ENCODE measurements at regions not wholly inside any gene's neighbourhood (a gene's known extent, or its start where the extent isn't known, plus 50 kb on each side); places are given as distances from the start of the nearest gene placed in this dataset.

- DNase-seq (ENCODE audit: low spot score) = peak; percentile 35
- TF ChIP-seq EZH2 (IDR thresholded peaks at IDR 0.05; ENCODE audit: borderline replicate concordance) (no peak), EZH2phosphoT487 (IDR thresholded peaks at IDR 0.05; ENCODE audit: low read depth, severe bottlenecking, unreplicated experiment) (no peak), CTCF (IDR thresholded peaks at IDR 0.05; ENCODE audit: poor library complexity) (no peak)
- Histone ChIP-seq H3K79me2 (peaks cover 32% of the 10 kb centered on the region), H3K4me2 (peak overlapping the region; percentile 42), H3K27me3 (no peaks in the 10 kb centered on the region), H2AFZ (no peak overlapping the region), H3K4me3 (no peak overlapping the region), H3K9me3 (ENCODE audit: low read depth) (no peaks in the 10 kb centered on the region), H3K36me3 (replicated peaks; ENCODE audit: insufficient read depth, low read depth) (no peaks in the 10 kb centered on the region), H3K27ac (peak overlapping the region; percentile 33), H3K9me2 (replicated peaks; ENCODE audit: insufficient read depth) (no peaks in the 10 kb centered on the region), H4K20me1 (ENCODE audit: insufficient read depth, poor library complexity, severe bottlenecking) (no peaks in the 10 kb centered on the region), H3K4me1 (ENCODE audit: insufficient read depth) (peaks cover 8% of the 10 kb centered on the region)
- 13% methylated on average over 3 of the region's 3 CpGs for WGBS (ENCODE audit: low lambda C conversion rate, missing lambda C conversion rate)
Measured at GRCh38 chr12:115763982-115764621, 513.4 kb downstream of the MED13L start.

- Histone ChIP-seq H2AFZ (no peak overlapping the region), H3K4me2 (peak overlapping the region; percentile 70), H3K79me2 (peaks cover 34% of the 10 kb centered on the region), H3K27ac (peak overlapping the region; percentile 91), H3K9me3 (ENCODE audit: low read depth) (no peaks in the 10 kb centered on the region), H3K4me1 (ENCODE audit: insufficient read depth) (peaks cover 8% of the 10 kb centered on the region), H3K9me2 (replicated peaks; ENCODE audit: insufficient read depth) (no peaks in the 10 kb centered on the region), H3K36me3 (replicated peaks; ENCODE audit: insufficient read depth, low read depth) (no peaks in the 10 kb centered on the region), H4K20me1 (ENCODE audit: insufficient read depth, poor library complexity, severe bottlenecking) (no peaks in the 10 kb centered on the region), H3K27me3 (no peaks in the 10 kb centered on the region), H3K4me3 (no peak overlapping the region)
- no peak for TF ChIP-seq EZH2phosphoT487 (IDR thresholded peaks at IDR 0.05; ENCODE audit: low read depth, severe bottlenecking, unreplicated experiment)
- TF ChIP-seq CTCF (IDR thresholded peaks at IDR 0.05; ENCODE audit: poor library complexity) = no peak
- TF ChIP-seq EZH2 (IDR thresholded peaks at IDR 0.05; ENCODE audit: borderline replicate concordance) = no peak
- 43% methylated on average over 5 of the region's 5 CpGs for WGBS (ENCODE audit: low lambda C conversion rate, missing lambda C conversion rate)
- peak; percentile 72 for DNase-seq (ENCODE audit: low spot score)
Measured at GRCh38 chr12:115763376-115763775, 514.1 kb downstream of the MED13L start.

- H3K36me3 ChIP-seq (replicated peaks; ENCODE audit: insufficient read depth, low read depth) = no peaks in the 10 kb centered on the region
- DNase-seq (ENCODE audit: low spot score) = peak; percentile 55
- peaks cover 37% of the 10 kb centered on the region for H3K79me2 ChIP-seq
- 58% methylated on average over 3 of the region's 3 CpGs for WGBS (ENCODE audit: low lambda C conversion rate, missing lambda C conversion rate)
- TF ChIP-seq CTCF (IDR thresholded peaks at IDR 0.05; ENCODE audit: poor library complexity) = no peak
- TF ChIP-seq EZH2phosphoT487 (IDR thresholded peaks at IDR 0.05; ENCODE audit: low read depth, severe bottlenecking, unreplicated experiment) = no peak
- TF ChIP-seq EZH2 (IDR thresholded peaks at IDR 0.05; ENCODE audit: borderline replicate concordance) = no peak
- no peaks in the 10 kb centered on the region for H3K27me3 ChIP-seq
- peak overlapping the region; percentile 33 for H3K4me3 ChIP-seq
- no peak overlapping the region for H2AFZ ChIP-seq
- H3K4me2 ChIP-seq = peak overlapping the region; percentile 70
- no peaks in the 10 kb centered on the region for H3K9me3 ChIP-seq (ENCODE audit: low read depth)
- no peaks in the 10 kb centered on the region for H4K20me1 ChIP-seq (ENCODE audit: insufficient read depth, poor library complexity, severe bottlenecking)
- H3K27ac ChIP-seq = peak overlapping the region; percentile 91
- H3K4me1 ChIP-seq (ENCODE audit: insufficient read depth) = peaks cover 8% of the 10 kb centered on the region
- H3K9me2 ChIP-seq (replicated peaks; ENCODE audit: insufficient read depth) = no peaks in the 10 kb centered on the region
Measured at GRCh38 chr12:115762936-115763335, 514.6 kb downstream of the MED13L start.

Measured in hepatocyte (in vitro differentiated cells).